Astrocyte of the cerebellum (primary cell): ENCODE measurements at regions not wholly inside any gene's neighbourhood (a gene's known extent, or its start where the extent isn't known, plus 50 kb on each side); places are given as distances from the start of the nearest gene placed in this dataset.

ENCODE experiments used
- DNase-seq: peaks from one replicate; pipeline ENCODE4 v3.0.0-alpha.2; 2011; ENCODE audit warnings: low read depth
- H3K4me3 ChIP-seq: 2 replicates; pipeline ENCODE4 v1.5.1; 2011; ENCODE audit warnings: mild to moderate bottlenecking, low read depth, low read length, moderate library complexity
- in situ Hi-C: cut with HindIII; loops from 2 replicates; pipeline ENCODE4 v1.10.0; 2017; ENCODE audit warnings: low sequenced_read_pairs
- TF ChIP-seq, protein P1 (sequence below): IDR thresholded peaks from 2 replicates; pipeline ENCODE4 v1.5.1; 2012; ENCODE audit warnings: low read length, low read depth, moderate library complexity, mild to moderate bottlenecking; ENCODE audit errors: missing control alignments

DNA sequence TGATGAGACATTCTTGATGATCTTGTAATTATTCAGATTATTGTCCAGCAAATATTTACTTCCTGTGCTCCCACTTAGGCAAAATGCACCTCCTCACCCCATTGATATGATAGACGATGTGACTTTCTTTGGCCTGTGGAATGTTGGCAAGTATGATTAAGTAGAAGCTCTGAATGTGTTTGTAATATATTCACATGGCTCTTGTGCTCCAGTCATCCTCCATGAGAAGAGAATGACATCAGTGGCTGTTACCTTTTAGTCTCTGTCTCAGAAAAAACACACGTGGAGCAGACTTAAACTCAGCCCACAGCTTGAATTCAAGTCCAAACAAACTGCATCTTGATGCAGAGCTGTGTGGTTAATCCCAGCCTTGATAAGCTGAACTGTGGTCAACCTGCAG is 984.3 kb upstream of the FBXO33 start:
- no peak for DNase-seq
- in situ Hi-C loops = no loop called here
- TF ChIP-seq, protein P1, sequence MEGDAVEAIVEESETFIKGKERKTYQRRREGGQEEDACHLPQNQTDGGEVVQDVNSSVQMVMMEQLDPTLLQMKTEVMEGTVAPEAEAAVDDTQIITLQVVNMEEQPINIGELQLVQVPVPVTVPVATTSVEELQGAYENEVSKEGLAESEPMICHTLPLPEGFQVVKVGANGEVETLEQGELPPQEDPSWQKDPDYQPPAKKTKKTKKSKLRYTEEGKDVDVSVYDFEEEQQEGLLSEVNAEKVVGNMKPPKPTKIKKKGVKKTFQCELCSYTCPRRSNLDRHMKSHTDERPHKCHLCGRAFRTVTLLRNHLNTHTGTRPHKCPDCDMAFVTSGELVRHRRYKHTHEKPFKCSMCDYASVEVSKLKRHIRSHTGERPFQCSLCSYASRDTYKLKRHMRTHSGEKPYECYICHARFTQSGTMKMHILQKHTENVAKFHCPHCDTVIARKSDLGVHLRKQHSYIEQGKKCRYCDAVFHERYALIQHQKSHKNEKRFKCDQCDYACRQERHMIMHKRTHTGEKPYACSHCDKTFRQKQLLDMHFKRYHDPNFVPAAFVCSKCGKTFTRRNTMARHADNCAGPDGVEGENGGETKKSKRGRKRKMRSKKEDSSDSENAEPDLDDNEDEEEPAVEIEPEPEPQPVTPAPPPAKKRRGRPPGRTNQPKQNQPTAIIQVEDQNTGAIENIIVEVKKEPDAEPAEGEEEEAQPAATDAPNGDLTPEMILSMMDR = no peak

DNA sequence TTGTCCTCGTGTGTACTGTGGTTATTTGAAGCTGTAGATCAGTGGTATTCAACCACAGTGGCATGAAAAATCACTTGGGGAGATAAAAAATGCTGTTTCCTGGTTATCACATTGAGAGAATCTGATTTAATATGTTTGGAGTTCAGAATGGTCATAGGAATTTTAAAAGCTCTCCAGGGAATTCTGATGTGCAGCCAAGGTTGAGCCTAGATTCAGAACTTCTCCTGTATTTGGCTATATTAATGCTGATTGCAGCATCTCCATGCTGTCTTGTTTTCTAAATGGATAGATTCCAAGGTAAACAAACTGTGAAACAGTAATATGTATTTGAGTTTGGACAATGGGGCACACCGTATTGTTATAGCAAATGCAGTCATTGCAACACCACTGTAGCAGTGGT is 982.2 kb upstream of the FBXO33 start:
- in situ Hi-C loops = no loop called here
- H3K4me3 ChIP-seq = no peak overlapping the region
- TF ChIP-seq, protein P1 = no peak
- DNase-seq = no peak

More for the DNA sequence above, 984.3 kb upstream of the FBXO33 start:
- H3K4me3 ChIP-seq = no peak overlapping the region

DNA sequence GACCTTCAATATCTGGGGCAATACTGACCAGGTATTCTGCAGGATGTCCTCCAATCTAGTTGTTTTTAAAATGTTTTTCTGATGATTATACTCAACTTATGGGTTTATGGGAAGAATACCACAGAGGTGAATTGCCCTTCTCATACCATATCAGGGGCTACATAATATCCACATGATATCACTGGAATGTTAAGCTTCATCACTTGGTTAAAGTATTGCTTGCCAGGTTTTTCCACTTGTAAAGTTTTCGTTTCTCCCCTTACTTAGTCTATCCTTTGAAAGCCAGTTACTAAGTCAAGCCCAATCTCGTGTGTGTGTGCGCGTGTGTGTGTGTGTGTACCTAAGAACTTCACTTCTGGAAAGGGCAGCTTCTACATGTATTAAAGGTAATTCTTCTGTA is 980.9 kb upstream of the FBXO33 start:
- in situ Hi-C loops = no loop called here
- TF ChIP-seq, protein P1 = no peak
- no peak for DNase-seq
- H3K4me3 ChIP-seq = no peak overlapping the region

DNA sequence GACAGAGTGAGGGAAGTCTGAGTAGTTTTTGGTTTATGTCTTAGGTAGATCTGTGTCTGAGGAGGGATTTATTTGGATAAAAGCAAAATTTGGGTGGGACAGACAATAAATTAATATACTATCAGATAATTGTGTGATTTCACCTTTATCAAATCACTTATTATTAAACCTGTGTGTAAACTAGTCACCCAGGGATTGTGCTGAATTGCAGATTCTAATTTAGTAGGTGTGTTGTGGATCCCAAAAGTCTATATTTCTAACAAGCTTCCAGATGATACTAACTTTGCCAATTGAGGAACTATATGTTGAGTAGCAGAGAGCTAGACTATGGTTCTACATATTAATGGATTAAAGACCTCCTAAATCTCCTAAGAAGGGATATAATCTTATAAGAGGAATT is 978.5 kb upstream of the FBXO33 start:
- in situ Hi-C loops = no loop called here

DNA sequence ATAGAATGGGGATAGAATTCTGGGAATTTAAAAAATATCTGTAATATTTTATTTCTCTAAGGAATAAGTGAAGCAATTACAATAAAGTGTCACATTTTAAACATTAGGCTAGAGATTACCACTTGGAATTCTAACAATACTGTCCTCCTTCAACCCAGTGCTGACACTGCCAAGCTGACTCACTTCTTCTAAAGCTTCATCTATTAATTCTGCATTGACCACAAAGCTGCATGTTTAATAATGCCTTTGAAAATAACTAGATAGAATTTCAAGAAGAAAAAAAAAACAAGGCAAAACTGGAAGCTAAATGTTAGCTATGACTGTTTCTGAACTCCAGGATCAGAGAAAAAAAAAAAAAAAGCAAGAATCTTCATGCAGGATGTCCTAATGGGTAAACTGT is 970.7 kb upstream of the FBXO33 start:
- in situ Hi-C loops = no loop called here
- H3K4me3 ChIP-seq = no peak overlapping the region
- TF ChIP-seq, protein P1 = no peak
- DNase-seq = no peak

More for the DNA sequence above, 978.5 kb upstream of the FBXO33 start:
- H3K4me3 ChIP-seq = no peak overlapping the region
- DNase-seq = no peak
- TF ChIP-seq, protein P1 = no peak

DNA sequence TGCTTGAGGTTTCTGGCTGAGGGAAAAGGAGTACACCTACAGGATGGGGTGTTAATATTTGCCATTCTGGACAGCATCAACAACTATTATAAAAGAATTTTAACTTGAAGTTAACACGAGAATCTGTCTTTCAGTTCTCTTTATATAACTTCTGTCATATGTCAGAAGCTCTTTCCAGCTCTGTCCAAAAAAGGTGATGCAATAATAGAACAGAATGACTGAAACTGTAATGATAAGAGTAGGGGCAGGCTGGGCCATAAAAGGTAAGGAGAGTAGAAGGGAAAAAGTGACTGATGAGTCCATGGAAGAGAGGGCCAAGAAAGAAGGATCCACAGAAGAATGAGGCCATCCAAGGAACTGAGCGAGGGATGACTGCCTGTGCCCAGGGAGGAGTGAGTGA is 966.7 kb upstream of the FBXO33 start:
- TF ChIP-seq, protein P1 = no peak
- in situ Hi-C loops = no loop called here
- DNase-seq = no peak
- H3K4me3 ChIP-seq = no peak overlapping the region

DNA sequence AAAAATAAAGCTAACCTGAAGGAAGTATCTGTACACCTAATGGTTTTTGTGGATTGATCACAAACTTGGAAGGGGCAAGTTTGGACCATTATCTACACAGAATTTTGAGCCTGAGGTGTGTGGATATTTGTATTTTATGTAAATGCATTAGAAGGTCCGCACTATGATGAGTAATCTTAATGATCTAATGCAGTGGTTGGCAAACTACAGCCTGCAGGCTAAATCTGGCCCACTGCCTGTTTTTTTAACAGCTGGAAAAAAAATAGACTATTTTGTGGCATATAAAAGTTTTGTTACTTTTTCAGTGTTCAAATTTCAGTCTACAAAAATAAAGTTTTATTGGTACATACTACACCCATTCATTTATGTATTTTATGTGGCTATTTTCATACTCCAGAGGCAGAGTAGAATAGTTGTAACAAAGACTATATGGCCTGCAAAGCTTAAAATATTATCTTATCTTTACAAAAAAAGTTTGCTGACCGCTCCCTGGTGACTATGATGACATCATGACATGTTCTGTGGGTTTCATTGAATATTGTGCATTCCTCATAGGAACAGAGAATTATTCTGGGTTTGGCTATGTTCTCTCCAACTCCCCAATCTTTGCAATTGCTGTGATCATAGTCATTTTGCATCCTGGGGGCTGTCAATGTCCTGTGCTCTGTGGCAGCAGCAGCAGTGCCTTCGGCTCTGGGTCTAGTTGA is 962.6 kb upstream of the FBXO33 start:
- no peak for DNase-seq
- TF ChIP-seq, protein P1 = no peak
- in situ Hi-C loops = no loop called here
- H3K4me3 ChIP-seq = no peak overlapping the region
